PFSK-1 (cell line): ENCODE measurements at regions not wholly inside any gene's neighbourhood (a gene's known extent, or its start where the extent isn't known, plus 50 kb on each side); places are given as distances from the start of the nearest gene placed in this dataset.

Source experiments
- FOXP2 ChIP-seq: optimal IDR thresholded peaks from 2 replicates; pipeline ENCODE3; 2011; ENCODE audit warnings: borderline replicate concordance, control low read depth, inconsistent platforms; ENCODE audit not compliant: insufficient read depth; ENCODE audit errors: extremely low read length, extremely low read depth
- POLR2AphosphoS5 ChIP-seq: IDR thresholded peaks from 2 replicates; pipeline ENCODE4 v1.6.1; 2012; ENCODE audit warnings: low read depth, mild to moderate bottlenecking, control low read depth, low read length, moderate library complexity
- REST ChIP-seq, 2 experiments: IDR thresholded peaks; 2 replicates each; pipeline versions ENCODE4 v1.6.1 to v1.8.0; 2011 to 2012; ENCODE audit warnings: low read depth in 2 of 2, low read length in 2 of 2, control low read depth in 1 of 2, inconsistent platforms in 1 of 2, mild to moderate bottlenecking in 1 of 2, moderate library complexity in 1 of 2; ENCODE audit not compliant: insufficient read depth in 1 of 2
- SIN3A ChIP-seq: IDR thresholded peaks from 2 replicates; pipeline ENCODE4 v1.6.1; 2012; ENCODE audit warnings: mild to moderate bottlenecking, low read length, moderate library complexity, borderline replicate concordance; ENCODE audit not compliant: insufficient read depth
- TAF1 ChIP-seq: IDR thresholded peaks from 2 replicates; pipeline ENCODE4 v1.6.1; 2012; ENCODE audit warnings: low read length, control low read depth, borderline replicate concordance; ENCODE audit not compliant: insufficient read depth

GRCh38 chr11:96894587-96894986, 504.8 kb downstream of the JRKL start:
- no peak for TF ChIP-seq FOXP2
- no peak for TF ChIP-seq SIN3A
- no peak for TF ChIP-seq REST (IDR thresholded peaks at IDR 0.05; ENCODE audit: insufficient read depth in 1 of 2, low read depth in 2 of 2, low read length in 2 of 2)
- TF ChIP-seq TAF1: no peak
- no peak for TF ChIP-seq POLR2AphosphoS5

GRCh38 chr11:96899971-96900370, 510.2 kb downstream of the JRKL start:
- TF ChIP-seq REST (IDR thresholded peaks at IDR 0.05; ENCODE audit: insufficient read depth in 1 of 2, low read depth in 2 of 2, low read length in 2 of 2): no peak
- TF ChIP-seq TAF1: no peak
- TF ChIP-seq POLR2AphosphoS5: no peak
- TF ChIP-seq SIN3A: no peak
- no peak for TF ChIP-seq FOXP2

- TF ChIP-seq TAF1 (no peak), FOXP2 (no peak), REST (IDR thresholded peaks at IDR 0.05; ENCODE audit: insufficient read depth in 1 of 2, low read depth in 2 of 2, low read length in 2 of 2) (no peak), POLR2AphosphoS5 (no peak), SIN3A (no peak)
Observed at GRCh38 chr11:96905143-96905542, 515.3 kb downstream of the JRKL start.

- TF ChIP-seq POLR2AphosphoS5 (no peak), TAF1 (no peak), SIN3A (no peak), FOXP2 (no peak), REST (IDR thresholded peaks at IDR 0.05; ENCODE audit: insufficient read depth in 1 of 2, low read depth in 2 of 2, low read length in 2 of 2) (no peak)
Observed at GRCh38 chr11:96905663-96906062, 515.9 kb downstream of the JRKL start.

- no peak for TF ChIP-seq POLR2AphosphoS5
- TF ChIP-seq FOXP2: no peak
- no peak for TF ChIP-seq SIN3A
- TF ChIP-seq REST (IDR thresholded peaks at IDR 0.05; ENCODE audit: insufficient read depth in 1 of 2, low read depth in 2 of 2, low read length in 2 of 2): no peak
- no peak for TF ChIP-seq TAF1
Observed at GRCh38 chr11:96906476-96906875, 516.7 kb downstream of the JRKL start.
